HEK293 (cell line): ENCODE measurements at regions not wholly inside any gene's neighbourhood (a gene's known extent, or its start where the extent isn't known, plus 50 kb on each side); places are given as distances from the start of the nearest gene placed in this dataset.
A peak's percentile ranks its signal among the peaks of the same experiment; 100 is the strongest.

ENCODE experiments used
- CTCF ChIA-PET: fragments of 350-600 bp; formaldehyde crosslinking; extraction: SDS; loops from one replicate; lab custom pipeline; 2021; ENCODE audit warnings: antibody characterized with exemption; lab: Yijun Ruan, JAX
- POLR2A ChIA-PET: fragments of 300-600 bp; formaldehyde crosslinking; extraction: SDS; loops from one replicate; lab custom pipeline; 2020; ENCODE audit warnings: antibody characterized with exemption, inconsistent platforms; lab: Yijun Ruan, JAX
- H3K27ac ChIP-seq: fragments of 200-500 bp; sonication (Bioruptor generic); 2 replicates; pipeline ENCODE4 v1.5.1; 2014; ENCODE audit warnings: low read depth, low read length, control low read depth, inconsistent platforms; ENCODE audit errors: extremely low read depth
- H3K36me3 ChIP-seq, 2 experiments: fragments of 200-500 bp in 1 of 2; sonication (Bioruptor generic) in 1 of 2; 1 replicate in 1 of 2; 2 replicates in 1 of 2; pipeline ENCODE4 v1.5.1; 2014 to 2017; ENCODE audit warnings: inconsistent platforms in 2 of 2, low read length in 2 of 2; ENCODE audit not compliant: control insufficient read depth in 2 of 2, insufficient read depth in 1 of 2
- H3K4me1 ChIP-seq: fragments of 200-500 bp; sonication (Bioruptor generic); 2 replicates; pipeline ENCODE4 v1.5.1; 2014; ENCODE audit warnings: mild to moderate bottlenecking, low read length, inconsistent platforms; ENCODE audit not compliant: control insufficient read depth, insufficient read depth
- H3K4me3 ChIP-seq: 2 replicates; pipeline ENCODE4 v1.5.1; 2011; ENCODE audit warnings: low read depth, mild to moderate bottlenecking, control low read depth, low read length, moderate library complexity
- H3K9me3 ChIP-seq: fragments of 200-500 bp; sonication (Bioruptor generic); 2 replicates; pipeline ENCODE4 v1.5.1; 2014; ENCODE audit warnings: low read depth, low read length, inconsistent platforms; ENCODE audit not compliant: control insufficient read depth, insufficient read depth
- CTCF ChIP-seq: fragments of 450-650 bp; formaldehyde crosslinking; IDR thresholded peaks from 2 replicates; pipeline ENCODE4 v1.5.1; 2016; ENCODE audit warnings: missing biosample characterization, missing genetic modification characterization
- FEZF1 ChIP-seq: fragments of 450-650 bp; formaldehyde crosslinking; IDR thresholded peaks from 2 replicates; pipeline ENCODE4 v1.5.1; 2016; ENCODE audit warnings: missing biosample characterization, missing genetic modification characterization
- HOXA7 ChIP-seq: sonication (generic); formaldehyde crosslinking; IDR thresholded peaks from 2 replicates; pipeline ENCODE4 v1.8.1; 2022; ENCODE audit warnings: missing genetic modification reagents, borderline replicate concordance
- TRIM28 ChIP-seq: IDR thresholded peaks from 2 replicates; pipeline ENCODE4 v1.6.1; 2011; ENCODE audit warnings: low read length, control low read depth, borderline replicate concordance
- ZFP41 ChIP-seq: fragments of 450-650 bp; formaldehyde crosslinking; IDR thresholded peaks from 2 replicates; pipeline ENCODE4 v1.5.1; 2016; ENCODE audit warnings: missing biosample characterization, missing genetic modification characterization, borderline replicate concordance
- ZNF18 ChIP-seq: fragments of 450-650 bp; formaldehyde crosslinking; IDR thresholded peaks from 2 replicates; pipeline ENCODE4 v1.5.1; 2016; ENCODE audit warnings: missing biosample characterization, missing genetic modification characterization
- ZNF2 ChIP-seq: fragments of 450-650 bp; formaldehyde crosslinking; IDR thresholded peaks from 2 replicates; pipeline ENCODE4 v1.5.1; 2016; ENCODE audit warnings: missing biosample characterization, missing genetic modification characterization
- ZNF280D ChIP-seq: fragments of 450-650 bp; formaldehyde crosslinking; IDR thresholded peaks from 2 replicates; pipeline ENCODE4 v1.5.1; 2016; ENCODE audit warnings: missing biosample characterization, missing genetic modification characterization
- ZNF354C ChIP-seq: fragments of 450-650 bp; formaldehyde crosslinking; IDR thresholded peaks from 2 replicates; pipeline ENCODE4 v1.5.1; 2016; ENCODE audit warnings: missing biosample characterization, missing genetic modification characterization, low read depth, borderline replicate concordance
- ZNF501 ChIP-seq: fragments of 450-650 bp; formaldehyde crosslinking; IDR thresholded peaks from 2 replicates; pipeline ENCODE4 v1.5.1; 2016; ENCODE audit warnings: missing biosample characterization, missing genetic modification characterization

- TF ChIP-seq CTCF = 0 out of 2 replicates have a peak, but pooled peaks have one; percentile 18
- TF ChIP-seq ZNF280D (tag by site-specific recombination) = no peak
- no peaks in the 10 kb centered on the region; the same call in 1 of the 2 replicates for H3K9me3 ChIP-seq
- no peaks in the 10 kb centered on the region for H3K36me3 ChIP-seq
- no peaks in the 10 kb centered on the region; the same call in 1 of the 2 replicates for H3K4me1 ChIP-seq
- H3K4me3 ChIP-seq = no peak overlapping the region
- CTCF ChIA-PET = interaction anchor here (0.6 kb wide), 2 partner anchors 314 to 837 kb away, joined by 3 read pairs; no protein-coding TSS in a partner anchor
- H3K27ac ChIP-seq = no peak overlapping the region
- POLR2A ChIA-PET = no interaction called here
Measured at GRCh38 chr2:59462422-59463197, 1090.8 kb downstream of the BCL11A start.

- no peaks in the 10 kb centered on the region for H3K9me3 ChIP-seq
- ChIA-PET CTCF (interaction anchor here (0.6 to 0.7 kb wide), 4 partner anchors 238 to 677 kb away, joined by 3 to 4 read pairs (median 4); no protein-coding TSS in a partner anchor), POLR2A (no interaction called here)
- no peak overlapping the region for H3K27ac ChIP-seq
- no peaks in the 10 kb centered on the region; the same call in 1 of the 2 replicates for H3K4me1 ChIP-seq
- TF ChIP-seq FEZF1 (tag by site-specific recombination) (peak; percentile 38), ZNF354C (tag by site-specific recombination) (no peak)
- H3K4me3 ChIP-seq = no peak overlapping the region
- no peaks in the 10 kb centered on the region for H3K36me3 ChIP-seq
Measured at GRCh38 chr2:59461127-59461526, 1092.3 kb downstream of the BCL11A start.

GRCh38 chr2:59458800-59459199 lies 1094.7 kb downstream of the BCL11A start:
- no peak for TF ChIP-seq TRIM28
- TF ChIP-seq ZNF2 (tag by site-specific recombination) = no peak
- no peak for TF ChIP-seq ZFP41 (tag by site-specific recombination)
- TF ChIP-seq ZNF18 (tag by site-specific recombination) = no peak
- no peak for TF ChIP-seq ZNF501 (tag by site-specific recombination)
- no peak for TF ChIP-seq HOXA7 (CRISPR knock-in tag)
- POLR2A ChIA-PET = no interaction called here
- H3K4me3 ChIP-seq = no peak overlapping the region
- H3K27ac ChIP-seq = no peak overlapping the region
- CTCF ChIA-PET = no interaction called here
- H3K4me1 ChIP-seq = no peaks in the 10 kb centered on the region; the same call in 1 of the 2 replicates
- H3K36me3 ChIP-seq = no peaks in the 10 kb centered on the region
- H3K9me3 ChIP-seq = no peaks in the 10 kb centered on the region
